ENCODE measurements at regions not wholly inside any gene's neighbourhood (a gene's known extent, or its start where the extent isn't known, plus 50 kb on each side); places are given as distances from the start of the nearest gene placed in this dataset.

- H3K27ac ChIP-seq, result no peak overlapping the region
- TF ChIP-seq POLR2A (IDR thresholded peaks at IDR 0.05) (no peak), POLR2AphosphoS5 (IDR thresholded peaks at IDR 0.05) (no peak)
- peaks cover 0 to 8% (median 3%) of the 10 kb centered on the region in 4 donors for H3K4me1 ChIP-seq
- H3K4me3 ChIP-seq, result no peak overlapping the region
- peaks cover 0 to 3% (median 1%) of the 10 kb centered on the region in 4 donors for H3K9me3 ChIP-seq
- no peak for DNase-seq
- intact Hi-C loops (cut with DNase I; ENCODE audit: low total_unique reads), result no loop called here
- no peaks in the 10 kb centered on the region for H3K36me3 ChIP-seq
- H3K27me3 ChIP-seq, result no peaks in the 10 kb centered on the region
Observed at GRCh38 chr11:104796301-104796700, 102.0 kb downstream of the CASP12 start.

GRCh38 chr11:104795501-104796213, 102.6 kb downstream of the CASP12 start:
- H3K4me1 ChIP-seq, result peaks cover 0 to 8% (median 3%) of the 10 kb centered on the region in 4 donors
- H3K9me3 ChIP-seq, result peaks cover 0 to 3% (median 1%) of the 10 kb centered on the region in 4 donors
- no peak for DNase-seq
- intact Hi-C loops (cut with DNase I; ENCODE audit: low total_unique reads), result no loop called here
- no peaks in the 10 kb centered on the region for H3K27me3 ChIP-seq
- H3K4me3 ChIP-seq, result no peak overlapping the region
- no peak overlapping the region for H3K27ac ChIP-seq
- TF ChIP-seq POLR2AphosphoS5 (IDR thresholded peaks at IDR 0.05) (no peak), CTCF (IDR thresholded peaks at IDR 0.05) (no peak), EP300 (IDR thresholded peaks at IDR 0.05) (no peak), POLR2A (IDR thresholded peaks at IDR 0.05) (no peak)
- H3K36me3 ChIP-seq, result no peaks in the 10 kb centered on the region
- WGBS, 5 donors, result 81 to 84% (median 82%) methylated on average over 5 of the region's 5 CpGs

GRCh38 chr11:104792861-104793260, 105.4 kb downstream of the CASP12 start:
- no peak overlapping the region for H3K27ac ChIP-seq
- H3K27me3 ChIP-seq, result no peaks in the 10 kb centered on the region
- H3K9me3 ChIP-seq, result peaks cover 0 to 3% (median 1%) of the 10 kb centered on the region in 4 donors
- H3K4me3 ChIP-seq, result no peak overlapping the region
- intact Hi-C loops (cut with DNase I; ENCODE audit: low total_unique reads), result no loop called here
- no peaks in the 10 kb centered on the region for H3K36me3 ChIP-seq
- 34 to 55% (median 41%) methylated on average over 2 of the region's 2 CpGs for WGBS, 5 donors
- no peaks in the 10 kb centered on the region for H3K4me1 ChIP-seq
- TF ChIP-seq EP300 (IDR thresholded peaks at IDR 0.05) (no peak), POLR2A (IDR thresholded peaks at IDR 0.05) (no peak), CTCF (IDR thresholded peaks at IDR 0.05) (no peak), POLR2AphosphoS5 (IDR thresholded peaks at IDR 0.05) (no peak)
- DNase-seq, result peak in 1 of 2 donors; percentile 12

- Histone ChIP-seq H3K4me3 (no peak overlapping the region), H3K4me1 (no peaks in the 10 kb centered on the region), H3K36me3 (no peaks in the 10 kb centered on the region), H3K27me3 (no peaks in the 10 kb centered on the region), H3K9me3 (peaks cover 0 to 3% (median 1%) of the 10 kb centered on the region in 4 donors), H3K27ac (no peak overlapping the region)
- WGBS, 5 donors, result 73 to 87% (median 85%) methylated on average over 2 of the region's 2 CpGs
- intact Hi-C loops (cut with DNase I; ENCODE audit: low total_unique reads), result no loop called here
- TF ChIP-seq CTCF (IDR thresholded peaks at IDR 0.05) (no peak), EP300 (IDR thresholded peaks at IDR 0.05) (no peak), POLR2A (IDR thresholded peaks at IDR 0.05) (no peak), POLR2AphosphoS5 (IDR thresholded peaks at IDR 0.05) (no peak)
- no peak for DNase-seq
Observed at GRCh38 chr11:104791896-104792295, 106.4 kb downstream of the CASP12 start.

All from stomach (tissue), 8 donors.